ENCODE measurements at regions not wholly inside any gene's neighbourhood (a gene's known extent, or its start where the extent isn't known, plus 50 kb on each side); places are given as distances from the start of the nearest gene placed in this dataset.

GRCh38 chr14:71214241-71214640 is 307.0 kb downstream of the PCNX1 start:
- Mint-ChIP-seq H3K4me3 (no peak overlapping the region), H3K36me3 (ENCODE audit: insufficient read depth in 1 of 3, low read depth in 3 of 3) (peaks cover 6 to 18% (median 8%) of the 10 kb centered on the region in 3 experiments; a peak in 5 of 7 replicates), H3K27me3 (ENCODE audit: low read depth) (peaks cover 7% of the 10 kb centered on the region), H3K27ac (no peak overlapping the region), H3K9me3 (peaks cover 17% of the 10 kb centered on the region in 2 experiments), H3K4me1 (peaks cover 14 to 15% of the 10 kb centered on the region in 2 experiments)
- TF ChIP-seq CTCF (conservative IDR thresholded peaks at IDR 0.05), result no peak
- Histone ChIP-seq H3K23ac (ENCODE audit: insufficient read length, low read depth, low read length) (no peak overlapping the region), H4K5ac (ENCODE audit: insufficient read length, low read depth, low read length) (no peak overlapping the region), H2AFZ (ENCODE audit: low read length) (no peak overlapping the region), H2BK120ac (ENCODE audit: low read depth, low read length, poor library complexity, severe bottlenecking) (no peak overlapping the region), H4K8ac (replicated peaks; ENCODE audit: insufficient read length, low read depth, low read length) (no peak overlapping the region), H2BK15ac (ENCODE audit: low read depth, low read length) (no peak overlapping the region), H3T11ph (ENCODE audit: low read length) (no peak overlapping the region), H3K4me2 (ENCODE audit: insufficient read depth, insufficient read length, low read length) (no peak overlapping the region), H2BK20ac (ENCODE audit: low read depth, low read length, poor library complexity, severe bottlenecking) (no peak overlapping the region), H2BK5ac (ENCODE audit: insufficient read length, low read length) (no peak overlapping the region), H3K27me3 (ENCODE audit: insufficient read depth, low read length) (no peaks in the 10 kb centered on the region), H3K14ac (ENCODE audit: insufficient read depth, low read length) (no peak overlapping the region), H3K27ac (ENCODE audit: insufficient read length, low read depth, low read length) (no peak overlapping the region), H3K79me2 (ENCODE audit: insufficient read depth, low read length) (no peaks in the 10 kb centered on the region), H3K9me3 (ENCODE audit: control insufficient read depth, low read depth, low read length) (no peaks in the 10 kb centered on the region), H3K56ac (ENCODE audit: insufficient read length, low read depth, low read length) (no peak overlapping the region), H3K9ac (ENCODE audit: extremely low read depth, insufficient read length, low read length) (no peak overlapping the region), H2AK5ac (ENCODE audit: insufficient read length, low read length) (no peak overlapping the region), H4K20me1 (ENCODE audit: control insufficient read depth, insufficient read depth, insufficient read length) (no peaks in the 10 kb centered on the region), H3K4me1 (ENCODE audit: insufficient read depth, low read length) (no peaks in the 10 kb centered on the region), H3K79me1 (ENCODE audit: insufficient read depth, low read depth, low read length, poor library complexity, severe bottlenecking) (no peaks in the 10 kb centered on the region), H4K91ac (ENCODE audit: insufficient read length, low read depth, low read length) (no peak overlapping the region), H3K23me2 (ENCODE audit: insufficient read length, low read depth, low read length, poor library complexity, severe bottlenecking) (no peaks in the 10 kb centered on the region), H3K18ac (ENCODE audit: insufficient read length, low read depth, low read length) (no peak overlapping the region), H2BK12ac (ENCODE audit: insufficient read length, low read depth, low read length) (no peak overlapping the region), H3K4ac (ENCODE audit: low read depth, low read length) (no peak overlapping the region)
- no CpG with 5 or more reads among the region's 2 CpGs for WGBS (ENCODE audit: extremely low coverage, insufficient read length, low lambda C conversion rate)
- DNase-seq, result no peak
